ENCODE measurements at regions not wholly inside any gene's neighbourhood (a gene's known extent, or its start where the extent isn't known, plus 50 kb on each side); places are given as distances from the start of the nearest gene placed in this dataset.
"Not testable (repeated sequence)": the region's sequence is repeated elsewhere in the genome, so short reads cannot be mapped to it uniquely, and the experiment has no call there.

GRCh38 chr5:138668451-138669380, 84.5 kb upstream of the CTNNA1 start:
- TF ChIP-seq CTCF (IDR thresholded peaks at IDR 0.05; ENCODE audit: low read depth, low read length) (no peak), POLR2A (IDR thresholded peaks at IDR 0.05; ENCODE audit: extremely low read depth, insufficient read length) (no peak), MYC (IDR thresholded peaks at IDR 0.05; ENCODE audit: low read depth, low read length) (no peak), MAX (IDR thresholded peaks at IDR 0.05; ENCODE audit: low read depth, low read length) (no peak)
- no peak overlapping the region for H3K4me3 ChIP-seq (ENCODE audit: low read depth, low read length)
- no peak for DNase-seq (ENCODE audit: low read depth)

- not testable (repeated sequence) for H3K4me3 ChIP-seq (ENCODE audit: low read depth, low read length); DNase-seq (ENCODE audit: low read depth)
These were observed 85.4 kb upstream of the CTNNA1 start for GRCh38 chr5:138667782-138668331.

GRCh38 chr5:138666226-138666742, 86.9 kb upstream of the CTNNA1 start:
- TF ChIP-seq CTCF (IDR thresholded peaks at IDR 0.05; ENCODE audit: low read depth, low read length), result no peak
- TF ChIP-seq POLR2A (IDR thresholded peaks at IDR 0.05; ENCODE audit: extremely low read depth, insufficient read length), result no peak
- no peak for TF ChIP-seq MAX (IDR thresholded peaks at IDR 0.05; ENCODE audit: low read depth, low read length)
- TF ChIP-seq MYC (IDR thresholded peaks at IDR 0.05; ENCODE audit: low read depth, low read length), result no peak
- H3K4me3 ChIP-seq (ENCODE audit: low read depth, low read length), result no peak overlapping the region
- DNase-seq (ENCODE audit: low read depth), result no peak

GRCh38 chr5:138665261-138665660, 88.0 kb upstream of the CTNNA1 start:
- H3K4me3 ChIP-seq (ENCODE audit: low read depth, low read length), result no peak overlapping the region
- DNase-seq (ENCODE audit: low read depth), result no peak
- no peak for TF ChIP-seq MYC (IDR thresholded peaks at IDR 0.05; ENCODE audit: low read depth, low read length)
- TF ChIP-seq POLR2A (IDR thresholded peaks at IDR 0.05; ENCODE audit: extremely low read depth, insufficient read length), result no peak
- TF ChIP-seq MAX (IDR thresholded peaks at IDR 0.05; ENCODE audit: low read depth, low read length), result no peak
- no peak for TF ChIP-seq CTCF (IDR thresholded peaks at IDR 0.05; ENCODE audit: low read depth, low read length)

- no peak for DNase-seq (ENCODE audit: low read depth)
- TF ChIP-seq POLR2A (IDR thresholded peaks at IDR 0.05; ENCODE audit: extremely low read depth, insufficient read length) (no peak), CTCF (IDR thresholded peaks at IDR 0.05; ENCODE audit: low read depth, low read length) (no peak), MYC (IDR thresholded peaks at IDR 0.05; ENCODE audit: low read depth, low read length) (no peak), MAX (IDR thresholded peaks at IDR 0.05; ENCODE audit: low read depth, low read length) (no peak)
- no peak overlapping the region for H3K4me3 ChIP-seq (ENCODE audit: low read depth, low read length)
These were observed 88.8 kb upstream of the CTNNA1 start for GRCh38 chr5:138664276-138664943.

- TF ChIP-seq CTCF (IDR thresholded peaks at IDR 0.05; ENCODE audit: low read depth, low read length), result no peak
- no peak for TF ChIP-seq POLR2A (IDR thresholded peaks at IDR 0.05; ENCODE audit: extremely low read depth, insufficient read length)
- TF ChIP-seq MAX (IDR thresholded peaks at IDR 0.05; ENCODE audit: low read depth, low read length), result no peak
- TF ChIP-seq MYC (IDR thresholded peaks at IDR 0.05; ENCODE audit: low read depth, low read length), result no peak
- no peak for DNase-seq (ENCODE audit: low read depth)
- H3K4me3 ChIP-seq (ENCODE audit: low read depth, low read length), result no peak overlapping the region
These were observed 88.4 kb upstream of the HSPA9 start for GRCh38 chr5:138663561-138663960.

Data from NB4 (cell line).